Right lobe of liver (tissue), 6 donors: ENCODE measurements at regions not wholly inside any gene's neighbourhood (a gene's known extent, or its start where the extent isn't known, plus 50 kb on each side); places are given as distances from the start of the nearest gene placed in this dataset.

Experiments used
- ATAC-seq, 4 donors: fragments of 200-7000 bp; cut with Tn5 transposase; one replicate each; pipeline ENCODE4 v1.9.1; 2020; ENCODE audit warnings: mild to moderate bottlenecking in 4 of 4, moderate library complexity in 4 of 4
- DNase-seq, 3 donors: peaks; one replicate each; pipeline ENCODE4 v3.0.0-alpha.2; 2020
- H3K27ac ChIP-seq, 3 donors: fragments of 200-600 bp; one replicate each; pipeline ENCODE4 v1.8.0; 2022
- H3K27me3 ChIP-seq, 2 donors: fragments of 200-600 bp; one replicate each; pipeline ENCODE4 v1.8.0; 2022
- H3K36me3 ChIP-seq, 4 donors: fragments of 200-600 bp; sonication (generic) in 1 of 4; one replicate each; pipeline versions ENCODE4 v1.5.1 to v1.8.0; 2017 to 2022; ENCODE audit warnings: control low read depth in 1 of 4
- H3K4me1 ChIP-seq, 4 donors: fragments of 200-600 bp; sonication (generic) in 1 of 4; one replicate each; pipeline versions ENCODE4 v1.5.1 to v1.8.0; 2017 to 2022; ENCODE audit warnings: control low read depth in 1 of 4
- H3K4me3 ChIP-seq, 3 donors: fragments of 200-600 bp; one replicate each; pipeline ENCODE4 v1.8.0; 2022
- H3K9me3 ChIP-seq, 4 donors: fragments of 200-600 bp; sonication (generic) in 1 of 4; one replicate each; pipeline versions ENCODE4 v1.5.1 to v1.8.0; 2017 to 2022; ENCODE audit warnings: control low read depth in 1 of 4
- CTCF ChIP-seq, 4 donors: fragments of 200-600 bp in 3 of 4; fragments of 450-650 bp in 1 of 4; IDR thresholded peaks; one replicate each; pipeline versions ENCODE4 v1.5.1 to v1.8.0; 2016 to 2022; ENCODE audit warnings: antibody characterized with exemption in 4 of 4, mild to moderate bottlenecking in 2 of 4
- POLR2A ChIP-seq: fragments of 450-650 bp; IDR thresholded peaks from one replicate; pipeline ENCODE4 v1.6.1; 2017; ENCODE audit warnings: antibody characterized with exemption, mild to moderate bottlenecking
- WGBS: methylation state at CpG from one replicate; pipeline ENCODE4 v1.1.6; 2018; ENCODE audit warnings: low coverage, low lambda C conversion rate; ENCODE audit not compliant: insufficient coverage; ENCODE audit errors: missing lambda C conversion rate; 5-methylcytosine and 5-hydroxymethylcytosine counted together
- intact Hi-C, 2 donors: fragments of 100-400 bp; cut with DNase I; formaldehyde crosslinking; loops; one replicate each; pipeline versions ENCODE4 v1.11.2 to v1.14.1; 2022
- donor health status: DM: no; HTN: yes; CAD: no.
- donor health status: DM: no; HTN: no; CAD: no.
- donor health status: DM: no; HTN: no; CAD: no.
- donor health status: DM: no; HTN: yes; CAD: no.
- donor health status: DM: no; HTN: yes; CAD: no.

DNA sequence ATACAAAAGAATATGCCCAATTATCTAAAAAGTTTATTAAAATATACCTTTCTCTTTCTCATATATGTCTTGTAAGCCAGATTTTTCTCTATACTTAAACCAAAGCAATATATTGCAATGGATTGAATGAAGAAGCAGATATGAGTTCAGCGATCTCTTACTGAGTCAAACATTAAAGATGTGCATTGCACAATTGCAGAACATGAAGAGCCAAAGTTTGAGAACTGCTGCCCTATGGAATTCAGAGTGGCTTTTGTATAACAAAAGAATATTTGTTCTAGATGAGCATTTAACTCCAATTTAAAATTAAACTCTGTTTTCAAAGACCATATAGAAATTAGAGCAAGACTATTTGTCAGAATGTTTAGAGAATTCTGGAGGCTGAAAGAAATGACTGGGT is 519.0 kb upstream of the DAB2 start:
- DNase-seq (no peak), ATAC-seq (no peak)
- WGBS: 31% methylated on average over 1 of the region's 1 CpG
- intact Hi-C loops: loop anchor here (10.0 kb wide), 1 partner anchor 741 kb away; no protein-coding TSS in a partner anchor
- Histone ChIP-seq H3K4me3 (no peak overlapping the region), H3K4me1 (no peaks in the 10 kb centered on the region), H3K27ac (no peak overlapping the region), H3K36me3 (no peaks in the 10 kb centered on the region), H3K27me3 (no peaks in the 10 kb centered on the region), H3K9me3 (no peaks in the 10 kb centered on the region)
- no peak for TF ChIP-seq CTCF (IDR thresholded peaks at IDR 0.05)
- no peak for TF ChIP-seq POLR2A

- Histone ChIP-seq H3K27me3 (no peaks in the 10 kb centered on the region), H3K4me3 (no peak overlapping the region), H3K4me1 (no peaks in the 10 kb centered on the region), H3K27ac (no peak overlapping the region), H3K36me3 (no peaks in the 10 kb centered on the region), H3K9me3 (no peaks in the 10 kb centered on the region)
- DNase-seq (no peak), ATAC-seq (no peak)
- TF ChIP-seq CTCF (IDR thresholded peaks at IDR 0.05): no peak
- no peak for TF ChIP-seq POLR2A
- 50% methylated on average over 1 of the region's 1 CpG for WGBS
- intact Hi-C loops: loop anchor here (10.0 kb wide), 1 partner anchor 742 kb away; no protein-coding TSS in a partner anchor
Observed at GRCh38 chr5:39942606-39943005, 517.8 kb upstream of the DAB2 start.

DNA sequence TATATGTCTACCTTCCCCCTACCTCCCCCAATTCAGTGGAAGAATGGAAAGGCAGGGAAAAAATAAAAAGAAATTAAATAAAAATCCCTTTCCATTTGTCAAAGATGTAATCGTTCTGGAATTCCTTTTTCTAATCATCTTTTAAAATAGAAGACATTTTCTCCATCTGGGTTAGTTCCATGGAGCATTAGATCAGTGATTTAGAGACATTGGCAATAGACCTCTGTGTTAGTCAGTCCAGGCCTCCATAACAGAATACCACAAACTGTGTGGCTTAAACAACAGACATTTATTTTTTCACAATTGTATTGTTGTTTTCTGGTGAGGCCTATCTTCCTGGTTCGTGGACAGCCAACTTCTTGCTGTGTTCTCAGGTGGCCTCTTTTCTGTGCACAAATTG is 516.6 kb upstream of the DAB2 start:
- intact Hi-C loops: loop anchor here (10.0 kb wide), 1 partner anchor 743 kb away; no protein-coding TSS in a partner anchor
- H3K27me3 ChIP-seq: no peaks in the 10 kb centered on the region
- WGBS: 68% methylated on average over 2 of the region's 2 CpGs
- no peaks in the 10 kb centered on the region for H3K36me3 ChIP-seq
- no peaks in the 10 kb centered on the region for H3K9me3 ChIP-seq
- no peak for TF ChIP-seq POLR2A
- ATAC-seq (no peak), DNase-seq (no peak)
- H3K4me1 ChIP-seq: no peaks in the 10 kb centered on the region
- H3K27ac ChIP-seq: no peak overlapping the region
- H3K4me3 ChIP-seq: no peak overlapping the region

DNA sequence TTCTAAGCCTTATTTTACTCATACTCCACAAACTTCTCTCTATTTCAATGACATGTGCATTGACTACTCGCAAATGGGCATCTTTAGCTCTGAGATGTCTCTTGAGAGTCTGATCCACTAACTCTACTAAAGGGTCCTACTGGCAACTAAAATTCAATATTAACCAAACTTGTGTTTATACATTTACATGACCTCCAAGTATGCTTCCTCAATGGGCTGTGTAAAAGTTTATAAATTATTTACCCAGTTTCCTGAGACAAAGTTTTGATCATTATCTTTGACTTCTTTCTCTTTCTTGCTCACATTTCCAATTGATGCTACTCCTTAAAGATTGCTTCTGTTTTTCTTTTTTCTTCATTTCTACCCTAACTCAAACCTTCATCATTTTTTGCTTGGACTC is 510.1 kb upstream of the DAB2 start:
- no peak overlapping the region for H3K27ac ChIP-seq
- TF ChIP-seq POLR2A (no peak), CTCF (IDR thresholded peaks at IDR 0.05) (no peak)
- DNase-seq (no peak), ATAC-seq (no peak)
- no peak overlapping the region for H3K4me3 ChIP-seq
- no peaks in the 10 kb centered on the region for H3K27me3 ChIP-seq
- no peaks in the 10 kb centered on the region for H3K9me3 ChIP-seq
- WGBS: 56% methylated on average over 1 of the region's 1 CpG
- H3K36me3 ChIP-seq: no peaks in the 10 kb centered on the region
- intact Hi-C loops: no loop called here
- no peaks in the 10 kb centered on the region for H3K4me1 ChIP-seq

DNA sequence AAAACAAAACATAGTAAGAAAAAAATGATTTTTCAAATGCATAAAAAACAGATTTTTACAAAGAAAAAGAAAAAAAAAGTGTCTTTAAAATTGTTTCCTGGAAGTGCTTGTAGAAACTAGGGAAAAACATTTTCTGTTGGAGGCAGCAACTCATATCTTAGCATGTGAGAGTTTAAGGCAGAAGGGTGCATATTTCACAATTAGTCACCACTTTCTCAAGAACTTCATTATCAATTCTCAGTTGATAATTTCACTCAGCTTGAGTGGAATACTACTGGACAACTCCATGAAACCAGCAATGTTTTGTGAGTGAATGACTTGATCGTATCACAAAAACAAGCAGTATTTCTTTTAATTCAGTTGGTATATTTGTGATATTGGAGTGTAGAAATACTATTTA is 508.3 kb upstream of the DAB2 start:
- intact Hi-C loops: no loop called here
- 47% methylated on average over 1 of the region's 1 CpG for WGBS

More for the DNA sequence above, 508.3 kb upstream of the DAB2 start:
- ATAC-seq: no peak
- Histone ChIP-seq H3K27me3 (no peaks in the 10 kb centered on the region), H3K4me3 (no peak overlapping the region), H3K4me1 (no peaks in the 10 kb centered on the region), H3K27ac (no peak overlapping the region), H3K36me3 (no peaks in the 10 kb centered on the region), H3K9me3 (no peaks in the 10 kb centered on the region)
- no peak for DNase-seq
- TF ChIP-seq CTCF (IDR thresholded peaks at IDR 0.05) (no peak), POLR2A (no peak)
